ENCODE measurements at regions not wholly inside any gene's neighbourhood (a gene's known extent, or its start where the extent isn't known, plus 50 kb on each side); places are given as distances from the start of the nearest gene placed in this dataset.
"Not testable (repeated sequence)": the region's sequence is repeated elsewhere in the genome, so short reads cannot be mapped to it uniquely, and the experiment has no call there.

DNA sequence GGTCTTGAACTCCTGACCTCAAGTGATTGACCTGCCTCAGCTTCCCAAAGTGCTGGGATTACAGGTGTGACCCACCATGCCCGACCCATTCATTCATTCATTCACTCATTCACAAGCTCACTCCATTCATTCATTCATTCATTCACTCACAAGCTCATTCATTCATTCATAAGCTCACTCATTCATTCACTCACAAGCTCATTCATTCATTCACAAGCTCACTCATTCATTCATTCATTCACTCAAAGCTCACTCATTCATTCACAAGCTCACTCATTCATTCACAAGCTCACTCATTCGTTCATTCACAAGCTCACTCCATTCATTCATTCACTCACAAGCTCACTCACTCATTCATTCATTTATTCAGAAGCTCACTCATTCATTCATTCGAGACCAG, 198.6 kb downstream of the SHOX start:
- no peak for DNase-seq

- DNase-seq, result no peak
Observed at GRCh38 chrX:828411-828959, 197.9 kb downstream of the SHOX start.

DNA sequence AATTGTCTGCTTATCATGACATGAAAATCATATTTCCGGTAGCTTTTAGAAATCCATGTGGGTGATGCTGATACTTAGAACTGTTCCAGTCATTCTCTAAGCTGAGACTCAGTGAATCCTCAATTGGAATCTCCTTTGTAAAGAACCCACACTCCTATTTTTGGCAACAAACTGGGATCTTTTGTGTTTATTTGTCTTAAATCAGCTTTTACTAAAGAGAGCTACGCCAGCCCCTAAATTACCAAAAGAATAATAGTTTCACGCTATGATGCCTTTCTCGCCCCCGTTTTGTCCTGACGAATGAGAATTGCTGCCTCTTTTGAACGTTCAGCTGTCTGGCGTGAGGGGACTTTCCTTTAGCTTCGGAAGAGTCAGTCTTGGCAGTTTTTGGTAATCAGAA, 195.9 kb downstream of the SHOX start:
- no peak for DNase-seq

DNA sequence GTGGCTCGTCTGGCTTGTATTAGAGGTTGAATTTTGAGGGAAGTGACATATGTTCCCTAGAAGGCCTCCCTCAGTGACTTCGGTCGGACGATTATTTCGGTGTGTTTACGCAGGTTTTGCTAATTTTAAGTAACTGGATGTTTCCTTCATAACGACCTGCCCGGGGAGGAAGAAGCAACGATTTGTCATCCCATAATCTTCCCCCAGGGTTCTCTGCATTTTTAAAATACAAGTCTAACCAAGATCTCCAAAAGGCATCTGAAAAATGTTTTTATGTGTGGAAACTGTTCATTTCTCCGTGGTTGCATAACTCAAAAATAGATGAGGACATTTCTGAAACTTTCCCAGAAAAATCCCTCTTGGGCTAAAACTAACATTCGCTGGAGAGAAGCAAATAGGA, 195.4 kb downstream of the SHOX start:
- DNase-seq, result no peak

- DNase-seq, result not testable (repeated sequence)
Observed at GRCh38 chrX:823073-823472, 192.5 kb downstream of the SHOX start.

- DNase-seq, result no peak
Observed at GRCh38 chrX:821327-822107, 190.9 kb downstream of the SHOX start.

GRCh38 chrX:819684-820083, 189.1 kb downstream of the SHOX start:
- no peak for DNase-seq

DNA sequence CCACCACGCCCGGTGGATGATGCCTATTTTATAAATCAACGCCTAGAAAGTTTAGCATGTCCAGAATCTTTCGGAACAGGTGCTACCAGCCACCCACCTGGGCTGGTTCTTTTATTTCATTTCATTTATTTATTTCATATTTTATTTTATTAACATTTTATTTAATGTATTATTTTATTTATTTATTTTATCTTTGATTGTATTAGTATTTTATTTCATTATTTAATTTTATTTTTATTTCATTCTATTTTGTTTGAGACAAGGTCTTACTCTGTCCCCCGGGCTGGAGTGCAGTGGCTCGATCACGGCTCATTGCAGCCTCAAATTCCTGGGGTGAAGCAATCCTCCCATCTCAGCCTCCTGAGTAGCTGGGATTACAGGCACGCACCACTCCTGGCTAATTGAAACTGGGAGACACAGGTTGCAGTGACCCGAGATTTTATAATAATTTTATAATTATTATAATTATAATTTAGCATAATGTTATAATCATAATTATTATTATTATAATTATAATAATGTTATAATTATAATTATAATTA, 187.2 kb downstream of the SHOX start:
- DNase-seq, result no peak

- DNase-seq, result not testable (repeated sequence)
Observed at GRCh38 chrX:817147-817546, 186.6 kb downstream of the SHOX start.

- no peak for DNase-seq
Observed at GRCh38 chrX:816411-816810, 185.8 kb downstream of the SHOX start.

DNA sequence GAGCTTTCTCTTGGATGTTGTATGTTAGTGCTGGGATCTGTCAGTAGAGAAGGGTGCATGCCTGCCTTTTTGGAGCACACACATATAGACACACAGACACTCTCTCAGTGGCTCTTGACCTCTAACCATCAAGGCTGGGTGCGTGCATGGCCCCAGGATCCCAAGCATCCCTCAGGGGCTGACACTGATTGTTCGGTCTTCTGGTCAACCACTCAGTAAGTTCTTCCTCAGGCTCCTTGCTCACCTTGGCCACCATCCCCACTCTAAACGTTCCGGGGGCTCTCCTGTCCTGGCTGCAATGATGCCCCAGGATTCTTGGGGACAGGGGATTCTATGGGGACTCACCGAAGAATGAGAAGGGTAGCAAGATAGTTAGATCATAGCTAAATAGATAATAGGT, 179.6 kb downstream of the SHOX start:
- no peak for DNase-seq

DNA sequence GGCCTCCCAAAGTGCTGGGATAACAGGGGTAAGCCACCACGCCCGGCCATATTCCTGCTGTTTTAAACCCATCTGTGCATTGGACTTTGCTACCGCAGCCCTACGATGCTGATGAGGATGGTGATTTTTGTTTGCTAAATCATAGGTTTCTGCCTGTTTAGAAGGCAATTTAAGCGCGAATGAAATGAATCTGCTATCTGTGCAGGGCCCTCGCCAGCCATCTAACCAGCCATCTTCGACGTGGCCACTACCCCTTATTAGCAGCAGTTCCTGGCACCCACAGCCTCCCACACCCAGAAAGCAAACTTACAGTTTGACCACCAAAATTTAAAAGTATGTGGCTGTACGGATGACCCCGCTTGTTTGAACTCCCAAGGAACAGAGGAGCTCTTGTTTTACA, 178.5 kb downstream of the SHOX start:
- no peak for DNase-seq

- no peak for DNase-seq
Observed at GRCh38 chrX:806586-806985, 176.0 kb downstream of the SHOX start.

DNA sequence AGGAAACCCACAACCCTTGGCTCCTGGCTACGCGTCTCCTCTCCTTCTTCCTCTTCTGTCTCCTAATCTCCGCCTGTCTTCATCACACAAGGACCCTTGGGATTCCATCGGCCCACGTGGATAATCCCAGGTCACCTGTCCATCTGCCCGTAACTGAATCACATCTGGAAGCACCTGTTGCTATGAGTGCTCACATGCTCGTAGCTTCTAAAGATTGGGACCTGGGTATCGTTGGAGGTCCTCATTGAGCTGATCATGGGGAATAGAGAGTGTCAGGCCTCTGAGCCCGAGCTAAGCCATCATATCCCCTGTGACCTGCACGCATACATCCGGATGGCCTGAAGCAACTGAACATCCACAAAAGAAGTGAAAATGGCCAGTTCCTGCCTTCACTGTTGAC, 175.4 kb downstream of the SHOX start:
- no peak for DNase-seq

DNA sequence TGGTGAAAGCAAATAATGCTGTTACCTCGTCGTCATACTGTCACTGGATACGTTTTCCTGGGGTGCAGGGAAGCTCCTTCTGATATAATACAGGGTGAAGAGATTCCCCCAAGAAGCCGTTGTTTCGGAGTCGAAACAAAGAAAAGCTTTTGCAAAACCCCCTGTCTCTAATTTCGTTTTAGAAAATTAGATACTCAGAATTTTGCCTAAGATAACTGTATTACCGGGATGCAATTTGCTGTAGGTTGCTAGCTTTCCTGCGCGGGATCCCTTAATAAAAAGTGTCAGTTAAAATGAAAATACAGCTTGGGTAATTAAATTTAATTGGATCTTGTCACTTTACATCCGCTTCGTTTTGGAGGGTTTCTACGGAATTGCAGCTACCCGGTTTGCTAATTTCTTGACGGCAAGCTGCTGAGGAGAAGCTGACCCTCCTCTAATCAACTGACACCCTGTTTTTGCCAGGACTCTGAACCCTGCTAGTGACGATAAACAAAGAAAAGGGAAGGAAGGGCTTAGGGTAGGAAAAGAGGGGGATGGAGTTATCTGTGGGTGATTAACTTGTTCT, 174.6 kb downstream of the SHOX start:
- no peak for DNase-seq

DNA sequence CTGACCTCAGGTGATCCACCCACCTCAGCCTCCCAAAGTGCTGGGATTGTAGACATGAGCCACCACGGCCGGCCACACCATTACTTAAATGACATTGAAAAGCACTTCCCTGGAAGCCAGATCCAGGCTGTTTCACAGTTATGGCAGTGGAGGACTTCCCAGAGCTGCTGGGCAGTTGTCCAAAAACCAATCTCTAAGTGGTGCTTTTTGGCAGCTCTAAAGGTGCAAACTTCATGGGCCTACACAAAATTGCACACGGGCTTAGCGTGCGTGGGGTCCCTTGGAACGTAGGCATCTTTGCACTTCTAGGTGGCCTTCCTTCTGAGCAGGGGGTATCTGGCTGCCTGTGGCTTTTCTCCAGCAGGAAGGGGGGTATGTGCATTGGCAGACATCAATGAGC, 172.3 kb downstream of the SHOX start:
- no peak for DNase-seq

DNA sequence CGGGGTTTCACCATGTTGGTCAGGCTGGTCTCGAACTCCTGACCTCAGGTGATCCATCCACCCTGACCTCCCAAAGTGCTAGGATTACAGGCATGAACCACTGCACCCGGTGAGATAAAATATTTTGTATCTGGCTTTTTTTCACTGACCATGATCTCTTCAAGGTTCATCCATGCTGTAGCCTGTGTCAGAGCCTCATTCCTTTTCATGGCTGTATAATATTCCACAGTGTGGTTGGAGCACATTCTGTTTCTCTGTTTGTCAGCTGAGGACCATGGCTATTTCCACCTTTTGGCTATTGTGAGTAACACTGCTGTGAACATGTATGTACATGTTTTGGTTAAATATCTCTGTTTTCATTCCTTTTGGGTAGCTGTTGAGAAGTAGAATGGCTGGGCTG, 169.2 kb downstream of the SHOX start:
- DNase-seq, result no peak

GRCh38 chrX:794311-794710, 163.7 kb downstream of the SHOX start:
- no peak for DNase-seq

DNA sequence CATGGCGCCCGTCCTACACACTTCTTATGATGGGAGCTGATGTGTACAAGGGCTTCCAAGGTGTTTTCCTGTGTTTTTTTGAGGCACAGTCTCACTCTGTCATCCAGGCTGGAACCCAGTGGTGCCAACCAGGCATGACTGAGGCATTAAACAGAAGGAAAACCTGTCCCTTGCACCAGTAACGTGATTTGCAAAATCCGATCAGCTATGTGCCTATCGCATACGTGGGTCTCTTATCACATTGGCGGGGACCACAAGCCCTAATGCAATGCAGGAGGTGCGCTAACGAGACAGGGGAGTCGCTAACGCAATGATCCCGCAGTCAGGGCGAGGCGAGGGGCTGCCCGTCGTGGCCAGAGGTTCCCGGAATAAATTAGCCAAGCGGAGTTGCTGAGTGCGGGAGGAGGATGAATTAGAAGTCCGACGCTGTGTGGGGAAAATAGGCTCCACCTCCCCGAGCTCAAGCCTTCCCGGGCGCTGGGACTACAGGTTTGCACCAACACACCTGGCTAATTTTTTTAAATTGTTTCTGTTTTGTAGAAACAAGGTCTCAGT, 162.7 kb downstream of the SHOX start:
- DNase-seq, result no peak

DNA sequence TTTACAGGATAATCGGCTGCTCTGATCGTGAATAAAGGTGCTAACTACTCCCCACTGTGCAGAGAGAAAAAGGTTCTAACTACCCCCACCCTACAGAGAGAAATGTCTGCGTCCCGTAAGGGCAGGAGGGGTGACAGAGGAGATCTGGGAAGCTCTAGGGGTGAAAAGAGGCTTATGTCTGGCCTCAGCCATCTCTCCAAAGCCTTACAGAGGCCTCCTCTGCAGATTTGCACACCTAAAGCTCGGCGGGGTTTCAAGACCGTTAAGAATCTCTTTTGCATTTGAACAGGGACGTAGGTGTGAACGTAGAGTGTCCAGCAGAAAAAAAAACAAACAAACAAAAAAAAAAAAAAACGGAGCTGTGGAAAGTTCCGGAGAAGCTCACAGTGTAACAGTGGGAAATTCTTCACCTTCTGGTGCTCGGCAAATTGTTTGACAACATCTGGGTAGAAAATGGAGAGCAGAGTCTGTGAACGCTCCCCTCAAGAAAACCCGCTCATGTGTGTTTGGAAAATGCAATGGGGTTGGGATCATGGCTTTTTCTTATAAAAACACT, 161.0 kb downstream of the SHOX start:
- DNase-seq, result no peak

DNA sequence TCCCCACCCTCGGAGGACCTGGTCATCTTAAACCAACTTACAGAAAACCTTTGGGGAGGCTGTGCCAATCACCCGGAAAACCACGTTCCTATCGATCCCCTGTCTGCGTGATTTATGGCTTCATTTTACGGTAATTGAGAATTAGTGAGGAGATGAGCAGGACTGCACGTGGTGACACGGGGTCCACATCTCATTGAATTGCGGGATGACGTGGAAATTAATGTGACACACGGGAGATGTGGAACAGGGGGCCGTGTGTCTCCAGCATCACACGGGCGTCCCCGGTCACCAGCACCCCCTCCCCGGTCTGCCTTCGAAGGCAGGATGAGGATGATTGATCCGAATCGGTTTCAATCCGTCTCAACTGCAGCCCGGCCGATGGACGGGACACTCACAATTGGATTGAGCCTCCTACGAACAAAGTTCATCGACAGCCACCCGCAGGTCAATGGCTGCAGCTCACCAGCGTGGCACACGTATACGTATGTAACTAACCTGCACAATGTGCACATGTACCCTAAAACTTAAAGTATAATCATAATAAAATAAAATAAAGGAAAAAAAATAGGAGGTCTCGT, 160.3 kb downstream of the SHOX start:
- DNase-seq, result no peak

GRCh38 chrX:790041-790506, 159.5 kb downstream of the SHOX start:
- no peak for DNase-seq

DNA sequence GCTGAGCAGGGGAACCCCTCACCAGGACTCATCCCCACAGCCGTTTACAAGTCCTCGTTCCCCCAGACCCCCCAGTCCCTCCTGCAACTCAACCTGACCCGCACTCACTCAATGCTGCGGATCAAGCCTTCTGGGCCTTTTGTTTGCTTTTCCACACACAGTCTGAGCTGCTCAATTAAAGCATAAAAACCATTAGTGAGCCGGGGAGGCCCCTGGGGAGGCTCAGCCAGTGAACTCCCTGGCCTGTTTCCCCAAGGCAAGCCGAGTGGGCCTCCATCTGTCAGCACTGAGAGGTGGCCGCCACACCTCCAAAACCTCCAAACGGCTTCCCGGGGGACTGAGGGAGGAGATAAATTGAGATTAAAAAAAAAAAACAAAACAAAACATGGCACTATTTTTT, 158.5 kb downstream of the SHOX start:
- DNase-seq, result no peak
